DMS53 treated with DMSO at 0.1 percent for 48 hours (cell line): ENCODE measurements at regions not wholly inside any gene's neighbourhood (a gene's known extent, or its start where the extent isn't known, plus 50 kb on each side); places are given as distances from the start of the nearest gene placed in this dataset.

Experiments
- DNase-seq: peaks from one replicate; lab custom pipeline; 2025; ENCODE audit not compliant: unreplicated experiment; lab: John Stamatoyannopoulos, UW

DNA sequence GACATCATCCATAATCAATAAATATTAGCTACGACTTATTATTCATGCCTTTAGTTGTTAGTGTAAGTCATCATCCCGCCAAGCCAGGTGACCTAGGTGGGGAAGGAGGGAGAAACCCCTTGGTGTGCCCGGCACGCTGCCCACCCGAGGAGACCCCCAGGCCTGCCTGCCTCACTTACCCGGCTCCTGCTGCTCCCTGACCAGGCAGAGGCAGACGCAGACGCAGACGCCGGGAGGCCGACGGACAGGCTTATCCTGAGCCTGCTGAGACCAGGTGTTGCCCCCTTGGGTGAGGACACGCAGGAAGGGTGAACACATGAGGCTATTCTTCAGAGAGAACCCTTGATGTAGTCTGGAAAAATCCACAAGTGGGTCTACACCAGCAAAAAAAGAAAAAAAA lies 401.8 kb downstream of the GALR1 start:
- DNase-seq = no peak

DNA sequence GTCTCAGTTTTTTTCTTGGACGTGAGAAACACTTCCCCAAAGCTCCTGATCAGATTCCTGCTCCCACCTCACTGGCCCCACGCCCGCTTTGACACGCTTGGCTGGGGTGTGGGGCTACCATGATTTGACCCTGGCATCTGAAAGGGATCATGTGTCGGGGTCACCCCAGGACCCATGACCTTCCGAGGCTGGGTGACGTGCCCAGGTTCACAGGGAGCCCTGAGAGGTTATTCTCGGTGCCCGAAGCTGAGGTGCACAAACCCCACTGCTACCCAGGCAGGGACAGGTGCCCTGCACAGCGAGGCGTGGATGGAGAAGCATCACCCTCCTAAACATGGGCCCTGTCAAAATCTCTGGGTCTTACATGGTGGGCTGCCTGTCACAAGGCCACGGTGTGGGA lies 404.1 kb downstream of the GALR1 start:
- DNase-seq = no peak

DNA sequence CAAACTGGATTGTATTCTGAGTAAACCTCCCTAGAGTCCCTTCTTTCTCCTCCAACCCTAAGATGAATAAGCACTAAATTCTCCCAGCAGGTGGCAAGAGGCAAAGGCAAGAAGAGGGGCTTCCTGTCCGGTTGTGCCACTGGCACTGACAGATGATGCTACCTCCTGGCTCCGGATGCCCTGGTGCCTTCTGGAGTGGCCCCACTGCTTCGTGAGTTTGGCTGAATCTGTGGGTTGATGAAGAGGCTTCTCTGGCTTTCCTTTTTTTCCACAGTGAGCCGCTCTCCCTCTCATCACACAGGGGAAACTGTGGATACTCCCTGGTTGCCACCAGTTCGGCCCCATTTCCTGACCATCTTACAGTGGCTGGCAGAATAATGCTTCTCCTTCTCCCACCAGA lies 404.7 kb downstream of the GALR1 start:
- DNase-seq = no peak

DNA sequence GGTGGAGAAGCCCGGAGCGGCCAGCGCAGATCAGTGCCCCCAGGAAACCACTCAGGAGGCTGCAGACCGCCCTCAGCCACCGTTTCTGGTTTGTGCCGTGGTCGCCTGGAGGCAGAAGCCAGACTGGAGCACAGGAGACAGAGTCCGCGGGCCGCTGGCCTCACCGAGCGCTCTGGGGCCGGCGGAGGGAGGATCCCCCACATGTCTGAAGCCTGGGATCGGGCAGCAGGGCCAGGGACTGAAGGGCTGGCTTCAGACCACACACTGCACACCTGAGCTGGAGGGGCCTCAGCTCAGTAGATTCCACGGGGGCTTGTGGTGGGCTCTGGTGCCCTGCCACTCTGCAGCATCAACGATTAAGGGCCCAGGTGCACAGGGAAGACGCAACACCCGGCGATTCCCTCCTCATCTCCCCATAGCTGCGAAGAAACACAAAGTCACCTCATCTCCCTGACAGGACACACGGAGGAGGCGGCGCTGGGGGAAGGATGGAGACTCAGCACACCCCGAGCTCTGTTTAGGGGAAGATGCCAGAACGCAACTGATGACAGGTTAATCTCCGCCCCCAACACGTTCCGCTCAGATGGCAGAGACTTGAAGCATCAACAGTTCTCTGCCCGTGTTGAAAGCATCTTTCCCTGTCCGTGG lies 408.1 kb downstream of the GALR1 start:
- no peak for DNase-seq

DNA sequence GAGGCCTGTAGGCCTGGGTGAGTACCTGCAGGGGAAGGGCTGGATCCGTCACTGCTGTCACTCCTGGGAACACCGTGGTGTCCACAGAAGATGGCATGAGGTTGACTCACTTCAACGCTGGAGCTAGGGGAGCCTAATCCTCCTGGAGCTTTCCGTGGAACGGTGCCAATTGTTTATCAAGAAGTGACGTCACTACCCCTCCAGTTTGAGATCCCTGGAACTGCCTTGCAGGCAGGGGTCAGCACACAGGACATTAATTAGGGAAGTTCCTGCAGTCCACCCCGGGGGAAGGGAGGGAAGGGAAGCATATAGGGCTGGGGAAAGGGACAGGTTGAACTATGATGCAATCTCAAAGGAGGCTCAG lies 408.6 kb downstream of the GALR1 start:
- DNase-seq = no peak

DNA sequence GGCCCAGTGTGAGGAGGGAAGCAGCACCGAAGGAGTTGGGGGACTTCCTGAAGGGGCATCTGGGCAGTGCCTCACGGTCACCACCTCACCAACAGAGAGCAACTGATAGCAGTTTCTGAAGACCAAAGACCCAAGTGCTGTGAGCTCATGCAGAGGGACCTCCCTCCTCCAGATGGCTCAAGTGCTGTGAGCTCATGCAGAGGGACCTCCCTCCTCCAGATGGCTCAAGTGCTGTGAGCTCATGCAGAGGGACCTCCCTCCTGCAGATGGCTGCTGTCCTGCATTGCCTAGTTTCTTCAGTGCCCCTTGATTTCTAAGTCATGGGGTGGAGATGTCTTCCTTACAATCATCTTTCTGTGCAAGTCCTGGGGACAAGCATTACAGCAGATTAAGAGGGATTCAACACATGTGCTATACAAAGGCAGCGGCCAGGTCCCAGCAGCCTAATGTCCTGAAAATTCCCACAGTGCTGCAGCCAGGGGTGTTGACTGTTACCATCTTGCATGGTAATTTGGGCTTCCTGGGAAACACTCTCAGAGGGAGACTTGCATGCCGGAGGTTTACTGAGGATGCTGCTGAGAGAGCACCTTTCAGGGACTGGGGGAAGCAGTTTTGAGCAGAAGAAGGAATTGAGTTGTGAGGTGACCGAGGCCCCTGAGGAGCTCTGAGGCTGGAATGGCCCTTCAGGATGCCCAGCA lies 409.3 kb downstream of the GALR1 start:
- DNase-seq = no peak

DNA sequence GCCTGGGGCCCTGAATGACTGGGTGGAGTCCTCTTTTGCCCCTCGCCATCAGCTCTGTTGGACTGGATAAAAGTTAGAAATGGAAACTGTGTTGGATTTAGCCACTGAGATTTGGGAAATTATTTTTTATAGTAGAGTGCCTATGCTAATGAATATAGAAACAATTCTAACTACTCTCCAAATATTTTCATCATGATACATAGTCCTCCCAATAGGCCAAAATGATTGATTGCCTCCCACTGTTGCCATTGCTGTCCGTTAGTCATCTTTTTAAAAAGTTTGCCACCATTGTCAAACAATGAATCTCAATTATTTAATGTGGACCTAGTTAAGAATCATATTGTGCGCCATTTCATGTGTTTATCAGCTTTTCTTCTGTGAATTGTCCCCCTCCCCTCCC lies 417.0 kb downstream of the GALR1 start:
- no peak for DNase-seq

DNA sequence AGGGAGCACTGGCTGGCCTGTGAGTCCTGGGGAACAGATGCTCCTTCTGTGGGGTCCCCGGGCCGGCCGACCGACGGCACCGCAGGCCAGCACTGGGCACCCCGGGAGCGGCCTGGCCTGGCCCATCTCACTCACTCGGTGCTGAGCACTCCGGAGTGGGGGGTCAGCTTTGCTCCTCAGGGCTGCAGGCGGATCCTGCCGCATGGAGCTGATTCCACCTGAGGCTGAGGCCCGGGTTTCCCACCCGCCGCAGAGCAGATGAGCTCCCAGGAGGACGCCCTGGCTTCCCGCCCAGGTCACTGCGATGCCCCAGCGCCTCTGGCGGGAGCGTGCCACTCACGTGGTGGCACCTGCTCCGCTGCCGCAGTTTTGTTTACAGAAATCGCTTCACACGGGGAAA lies 418.6 kb downstream of the GALR1 start:
- no peak for DNase-seq

DNA sequence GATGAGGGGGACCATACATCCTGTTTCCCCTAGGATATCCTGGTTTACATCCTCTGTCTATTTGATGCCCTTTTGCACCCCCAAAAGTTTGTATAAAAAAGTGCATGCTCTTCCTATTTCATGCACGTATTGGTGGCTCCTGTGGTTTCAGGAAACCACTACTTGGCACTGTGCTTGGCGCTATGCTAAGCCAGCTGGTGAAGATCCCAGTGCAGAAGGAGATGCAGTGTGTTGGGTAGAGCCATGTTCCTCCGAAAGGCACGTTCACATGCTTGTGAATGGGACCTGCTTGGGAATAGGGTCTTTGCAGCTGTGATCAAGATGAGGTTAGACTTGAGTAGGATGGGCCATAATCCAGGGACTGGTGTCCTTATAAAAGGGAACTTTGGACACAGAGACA lies 419.7 kb downstream of the GALR1 start:
- DNase-seq = no peak

DNA sequence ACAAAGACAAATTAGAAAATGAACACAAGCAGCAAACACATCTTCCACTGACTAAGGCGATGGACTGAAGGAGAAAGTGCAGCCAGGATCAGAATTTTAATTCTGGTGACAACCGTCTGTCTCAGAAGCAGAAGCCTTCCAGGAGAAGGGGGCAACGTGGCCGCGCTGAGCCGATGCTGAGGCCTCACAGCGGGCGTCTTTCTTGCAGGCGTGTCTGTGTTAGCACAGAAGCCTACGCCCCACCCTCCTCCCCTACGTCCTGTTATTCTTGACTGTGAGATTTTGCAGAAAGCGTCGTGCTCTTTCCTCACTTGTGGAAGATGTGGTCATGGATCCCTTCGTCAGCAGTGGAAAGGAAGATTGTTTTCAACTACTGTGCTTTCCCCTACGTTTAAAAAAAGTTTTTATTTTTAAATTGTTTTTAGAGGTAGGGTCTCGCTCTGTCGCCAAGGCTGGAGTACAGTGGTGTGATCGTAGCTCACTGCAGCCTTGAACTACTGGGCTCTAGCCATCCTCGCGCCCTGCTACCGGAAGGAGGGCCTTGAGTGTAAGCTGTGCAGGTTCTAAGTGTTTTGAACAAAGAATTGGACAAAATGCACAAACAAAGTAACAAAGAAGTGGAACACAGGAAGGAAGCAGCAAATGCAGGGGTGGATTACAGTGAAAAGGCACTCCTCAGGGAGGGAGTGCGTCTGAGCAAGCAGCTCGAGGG lies 422.0 kb downstream of the GALR1 start:
- DNase-seq = no peak

DNA sequence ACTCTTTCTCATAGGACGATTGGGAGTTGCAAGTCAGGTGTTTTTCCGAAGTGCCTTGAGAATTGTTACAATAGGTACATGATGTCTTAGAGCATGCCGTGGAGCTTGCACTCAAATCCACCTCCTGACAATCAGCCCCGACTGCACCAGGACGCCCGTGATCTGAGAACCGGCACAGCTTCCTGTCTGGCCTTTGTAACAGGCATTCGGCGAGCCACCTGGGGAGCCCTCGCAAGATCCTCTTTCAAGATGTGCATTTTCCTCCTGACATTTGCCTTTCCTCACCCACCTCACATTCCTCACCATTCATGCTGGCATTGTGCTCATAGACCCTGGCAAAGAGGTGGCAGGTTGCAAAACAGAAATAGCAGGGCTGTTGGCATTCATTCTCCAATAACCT lies 427.3 kb downstream of the GALR1 start:
- no peak for DNase-seq

DNA sequence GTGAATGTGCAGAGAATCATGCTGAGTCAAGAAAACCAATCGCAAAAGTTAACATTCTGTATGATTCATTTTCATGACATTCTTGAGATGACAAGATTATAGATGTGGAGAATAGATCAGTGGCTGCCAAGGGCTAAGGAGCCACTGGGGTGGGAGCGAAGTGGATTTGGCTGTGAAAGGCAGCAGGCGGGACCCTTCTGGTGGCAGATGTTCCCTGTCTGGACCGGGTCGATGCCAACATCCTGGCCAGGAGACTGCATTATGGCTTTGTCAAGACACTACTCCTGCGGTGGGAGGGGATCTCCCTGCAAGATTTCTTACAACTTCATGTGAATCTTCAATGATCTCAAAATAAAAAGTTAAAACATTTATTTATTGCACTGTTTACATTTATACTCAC lies 427.9 kb downstream of the GALR1 start:
- DNase-seq = no peak

DNA sequence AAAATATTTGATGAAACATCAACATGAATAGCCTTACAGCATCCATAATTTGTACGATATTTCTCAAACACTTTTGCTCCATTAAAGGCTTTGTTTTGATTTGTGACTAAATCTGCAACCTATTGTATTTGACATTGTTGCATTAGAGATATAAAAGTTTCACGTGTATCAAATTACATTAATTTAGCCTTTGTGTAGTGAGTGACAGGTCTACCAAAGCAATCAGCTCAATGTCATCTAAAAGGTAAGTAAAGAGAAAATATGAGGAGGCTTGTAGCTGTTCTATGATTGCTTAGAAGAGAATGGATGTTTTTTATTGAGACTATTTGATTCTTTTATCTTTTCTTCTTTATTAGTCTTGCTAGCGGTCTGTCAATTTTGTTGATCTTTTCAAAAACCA lies 430.2 kb downstream of the GALR1 start:
- no peak for DNase-seq

DNA sequence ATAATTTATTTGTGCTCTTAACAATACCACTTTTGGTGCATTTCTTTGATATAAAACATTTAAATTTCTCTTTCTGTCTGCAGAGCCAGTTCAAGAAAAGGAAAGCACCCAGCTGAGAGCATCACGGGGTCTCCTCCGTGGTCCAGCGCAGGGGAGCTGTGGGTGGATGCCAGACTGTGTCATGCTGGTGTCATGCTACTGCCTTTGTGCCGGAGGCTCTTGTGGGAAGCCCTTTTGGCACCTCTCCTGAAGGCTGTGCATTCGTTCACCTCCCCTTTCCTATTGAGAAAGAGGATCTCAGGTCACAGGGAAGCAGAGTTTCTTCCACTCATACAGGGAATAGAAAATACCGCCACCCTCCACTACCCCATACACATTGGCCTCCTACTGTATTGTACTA lies 450.4 kb downstream of the GALR1 start:
- no peak for DNase-seq

DNA sequence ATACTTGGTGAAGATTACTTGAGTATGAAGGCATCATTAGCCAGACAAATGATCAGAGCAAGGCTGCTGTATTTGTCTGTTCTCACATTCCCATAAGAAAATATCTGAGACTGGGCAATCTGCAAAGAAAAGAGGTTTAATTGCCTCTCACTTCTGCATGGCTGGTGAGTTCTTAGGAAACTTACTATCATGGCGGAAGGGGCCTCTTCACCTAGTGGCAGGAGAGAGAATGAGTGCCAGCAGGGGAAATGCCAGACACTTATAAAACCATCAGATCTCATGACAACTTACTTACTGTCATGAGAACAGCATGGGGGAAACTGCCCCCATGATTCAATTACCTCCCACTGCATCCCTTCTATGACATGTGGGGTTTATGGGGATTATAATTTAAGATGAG lies 452.3 kb downstream of the GALR1 start:
- no peak for DNase-seq

DNA sequence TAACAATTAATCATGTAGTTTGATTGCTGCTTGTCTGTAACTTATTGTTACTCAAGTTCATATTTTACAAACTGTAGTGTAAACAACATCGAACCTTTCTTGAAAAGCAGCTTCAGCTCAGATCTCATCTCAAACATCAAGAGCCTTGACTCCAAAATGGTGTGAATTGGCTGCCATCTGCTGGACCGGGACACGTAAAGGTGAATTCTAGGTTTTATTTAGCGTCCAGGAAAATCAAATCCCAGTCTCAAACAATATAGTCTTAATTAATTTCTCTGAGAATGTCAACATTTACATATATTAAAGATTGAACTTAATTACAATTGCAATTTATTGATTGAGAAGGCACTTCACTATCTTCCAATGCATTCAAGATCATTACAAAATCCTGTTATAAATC lies 453.0 kb downstream of the GALR1 start:
- no peak for DNase-seq

DNA sequence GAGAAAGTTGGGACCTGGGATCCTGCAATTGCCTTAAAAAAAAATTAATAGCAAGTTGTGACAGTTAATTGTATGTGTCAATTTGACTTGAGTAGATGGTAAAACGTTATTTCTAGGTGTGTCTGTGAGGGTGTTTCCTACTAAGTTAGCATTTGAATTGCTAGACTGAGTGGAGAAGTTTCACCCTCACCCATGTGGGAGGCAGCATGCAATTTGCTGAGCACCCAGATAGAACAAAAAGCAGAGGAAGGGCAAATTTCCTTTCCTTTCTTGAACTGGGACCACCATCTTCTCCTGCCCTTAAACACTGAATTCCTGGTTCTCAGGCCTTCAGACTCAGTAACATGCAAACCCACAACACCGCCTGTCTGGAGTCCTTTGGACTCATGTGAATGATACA lies 455.7 kb downstream of the GALR1 start:
- DNase-seq = no peak

DNA sequence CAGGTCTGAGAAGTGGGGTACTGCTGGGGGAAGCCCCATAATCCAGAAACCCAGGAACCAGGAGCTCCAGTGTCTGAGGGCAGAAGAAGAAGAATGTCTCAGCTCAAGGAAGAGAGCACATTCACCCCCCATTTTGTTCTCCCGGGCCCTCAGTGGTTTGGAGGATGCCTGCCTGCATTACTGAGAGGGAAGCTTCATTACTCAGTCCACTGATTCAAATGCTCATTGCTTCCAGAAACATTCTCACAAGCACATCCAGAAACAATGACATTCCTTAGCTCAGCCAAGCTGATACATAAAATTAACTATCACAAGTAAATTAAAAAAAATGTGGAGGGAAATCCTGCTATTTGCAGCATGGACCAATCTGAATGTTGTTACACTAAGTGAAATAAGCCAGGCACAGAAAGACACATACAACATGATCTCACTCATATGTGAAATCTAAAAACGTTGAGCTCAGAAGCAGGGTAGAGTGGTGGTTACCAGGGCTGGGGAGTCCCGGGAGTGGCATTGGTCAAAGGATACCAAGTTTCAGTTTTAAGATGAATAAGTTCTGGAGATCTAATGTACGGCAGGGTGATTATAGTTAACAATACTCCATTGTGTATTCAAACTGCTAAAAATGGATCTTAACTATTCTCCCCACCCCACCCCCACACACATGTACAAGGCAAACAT lies 459.3 kb downstream of the GALR1 start:
- no peak for DNase-seq

DNA sequence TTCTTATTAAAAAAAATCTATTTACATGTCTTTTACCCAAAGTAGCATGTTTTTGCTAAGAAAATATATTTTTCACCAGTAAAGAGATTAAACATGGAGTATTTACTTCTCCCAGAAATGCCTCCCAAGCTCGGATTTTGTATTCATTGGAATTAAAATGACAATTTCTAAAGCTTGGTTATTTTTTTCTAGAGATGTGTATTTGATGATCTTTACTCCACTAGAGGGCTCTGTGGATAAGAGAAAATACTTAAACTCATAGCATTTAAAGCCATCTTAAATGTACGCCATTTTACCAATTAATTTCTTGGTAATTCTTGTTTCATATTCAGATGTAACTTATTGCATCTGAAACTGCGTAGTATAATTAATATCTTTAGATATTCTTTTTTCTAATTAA lies 461.4 kb downstream of the GALR1 start:
- DNase-seq = no peak

DNA sequence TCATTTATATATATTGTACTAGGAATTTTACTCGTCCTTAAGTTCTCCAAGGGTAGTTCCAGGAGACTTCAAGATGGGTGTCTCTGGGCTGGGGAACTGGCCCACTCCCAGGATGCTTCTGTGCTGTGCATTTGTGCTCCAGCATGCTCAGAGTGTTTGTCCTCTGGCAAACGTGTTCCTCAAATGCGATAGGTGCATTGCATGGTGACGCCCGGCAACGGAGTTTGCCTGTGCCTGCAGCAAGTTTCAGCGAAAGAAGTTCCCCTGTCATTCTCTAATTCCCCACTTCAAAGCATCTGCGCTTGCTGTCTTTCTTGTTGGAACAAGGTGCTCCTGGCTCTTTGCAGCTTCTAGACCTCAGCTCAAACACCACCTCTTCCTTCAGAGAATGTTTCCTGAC lies 465.1 kb downstream of the GALR1 start:
- DNase-seq = no peak

DNA sequence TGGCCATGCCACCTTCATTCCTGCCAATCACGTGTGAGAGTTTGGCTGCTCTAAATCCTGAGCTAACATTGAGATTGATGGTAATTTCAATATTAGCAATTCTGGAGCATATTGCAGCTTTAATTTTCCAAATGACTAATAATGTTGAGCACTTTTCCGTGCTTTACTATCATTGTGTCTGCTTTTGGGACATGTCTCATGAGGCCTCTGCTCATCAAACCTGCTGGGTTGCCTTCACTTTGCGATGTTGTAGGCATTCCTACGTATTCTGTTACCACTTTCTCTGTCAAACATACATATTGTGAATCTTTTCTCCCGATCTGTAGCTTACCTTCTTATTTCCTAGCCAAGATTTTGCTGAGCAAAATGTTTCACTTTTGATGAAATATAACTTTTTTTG lies 466.6 kb downstream of the GALR1 start:
- no peak for DNase-seq

DNA sequence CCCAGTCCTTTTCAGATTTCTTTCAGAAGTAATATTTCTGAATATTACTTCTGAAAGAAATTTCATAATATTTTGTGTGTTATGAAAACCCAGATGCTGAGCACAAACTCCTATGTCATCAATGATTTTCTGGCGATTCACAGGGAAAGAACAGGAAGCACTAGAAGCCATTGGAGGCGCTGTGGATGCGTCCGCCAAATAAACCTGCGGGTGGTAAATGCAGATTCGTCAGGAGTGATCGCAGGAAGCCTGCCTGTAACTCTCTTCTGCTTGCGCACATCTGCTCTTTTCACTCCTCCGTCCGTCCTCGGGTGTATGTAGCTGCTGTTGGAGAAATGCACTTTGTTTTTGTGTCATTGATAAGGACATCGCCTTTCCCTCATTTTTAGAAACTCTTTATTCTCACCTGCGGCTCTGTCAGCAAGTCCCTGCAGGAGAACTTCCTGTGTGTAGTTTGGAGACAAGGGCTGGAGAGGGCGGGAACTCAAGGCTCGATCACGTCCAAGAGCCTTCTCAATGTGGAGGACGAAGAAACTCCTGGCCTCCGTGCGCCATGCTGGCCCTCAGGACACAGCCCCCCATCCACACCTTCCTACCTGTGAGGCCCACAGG lies 483.8 kb downstream of the GALR1 start:
- DNase-seq = no peak
